GM12865 (cell line): ENCODE measurements at regions not wholly inside any gene's neighbourhood (a gene's known extent, or its start where the extent isn't known, plus 50 kb on each side); places are given as distances from the start of the nearest gene placed in this dataset.

Experiments
- DNase-seq: peaks from one replicate; pipeline ENCODE4 v3.0.0; 2010; ENCODE audit warnings: low read depth
- H3K4me3 ChIP-seq: 2 replicates; pipeline ENCODE4 v1.5.1; 2011; ENCODE audit warnings: mild to moderate bottlenecking, low read depth, low read length, control low read depth
- CTCF ChIP-seq: IDR thresholded peaks from 2 replicates; pipeline ENCODE4 v1.5.1; 2011; ENCODE audit warnings: low read length, control low read depth, low read depth, inconsistent platforms; ENCODE audit not compliant: insufficient read depth; ENCODE audit errors: missing control alignments

GRCh38 chr2:192854031-192854430 lies 659.3 kb upstream of the TMEFF2 start:
- DNase-seq: no peak
- no peak for TF ChIP-seq CTCF

GRCh38 chr2:192828947-192829346 lies 634.2 kb upstream of the TMEFF2 start:
- TF ChIP-seq CTCF: no peak
- H3K4me3 ChIP-seq: no peak overlapping the region
- DNase-seq: no peak

More at GRCh38 chr2:192854031-192854430, 659.3 kb upstream of the TMEFF2 start:
- no peak overlapping the region for H3K4me3 ChIP-seq

GRCh38 chr2:192828175-192828574 lies 633.4 kb upstream of the TMEFF2 start:
- no peak for DNase-seq
- TF ChIP-seq CTCF: no peak

GRCh38 chr2:192827735-192828134 lies 633.0 kb upstream of the TMEFF2 start:
- no peak for TF ChIP-seq CTCF
- DNase-seq: no peak
- H3K4me3 ChIP-seq: no peak overlapping the region

More at GRCh38 chr2:192828175-192828574, 633.4 kb upstream of the TMEFF2 start:
- no peak overlapping the region for H3K4me3 ChIP-seq

- no peak for TF ChIP-seq CTCF
- H3K4me3 ChIP-seq: no peak overlapping the region
- no peak for DNase-seq
Measured at GRCh38 chr2:192814376-192814775, 619.6 kb upstream of the TMEFF2 start.

GRCh38 chr2:192813341-192813740 lies 618.6 kb upstream of the TMEFF2 start:
- no peak for TF ChIP-seq CTCF
- no peak overlapping the region for H3K4me3 ChIP-seq
- DNase-seq: no peak

- H3K4me3 ChIP-seq: no peak overlapping the region
- TF ChIP-seq CTCF: no peak
- DNase-seq: no peak
Measured at GRCh38 chr2:192809173-192809572, 614.4 kb upstream of the TMEFF2 start.
